GM12891 (cell line): ENCODE measurements at regions not wholly inside any gene's neighbourhood (a gene's known extent, or its start where the extent isn't known, plus 50 kb on each side); places are given as distances from the start of the nearest gene placed in this dataset.

Experiments
- POLR2A ChIP-seq: IDR thresholded peaks from 2 replicates; pipeline ENCODE4 v1.6.1; 2011; ENCODE audit warnings: low read depth, low read length, control low read depth
- POLR2AphosphoS5 ChIP-seq: IDR thresholded peaks from 2 replicates; pipeline ENCODE4 v1.6.1; 2011; ENCODE audit warnings: low read depth, low read length, control low read depth
- POU2F2 ChIP-seq: IDR thresholded peaks from 2 replicates; pipeline ENCODE4 v1.6.1; 2011; ENCODE audit warnings: low read depth, mild to moderate bottlenecking, control low read depth, low read length, moderate library complexity
- SPI1 ChIP-seq: IDR thresholded peaks from 2 replicates; pipeline ENCODE4 v1.6.1; 2011; ENCODE audit warnings: low read depth, low read length, control low read depth
- TAF1 ChIP-seq: IDR thresholded peaks from 2 replicates; pipeline ENCODE4 v1.6.1; 2011; ENCODE audit warnings: low read depth, low read length, control low read depth

DNA sequence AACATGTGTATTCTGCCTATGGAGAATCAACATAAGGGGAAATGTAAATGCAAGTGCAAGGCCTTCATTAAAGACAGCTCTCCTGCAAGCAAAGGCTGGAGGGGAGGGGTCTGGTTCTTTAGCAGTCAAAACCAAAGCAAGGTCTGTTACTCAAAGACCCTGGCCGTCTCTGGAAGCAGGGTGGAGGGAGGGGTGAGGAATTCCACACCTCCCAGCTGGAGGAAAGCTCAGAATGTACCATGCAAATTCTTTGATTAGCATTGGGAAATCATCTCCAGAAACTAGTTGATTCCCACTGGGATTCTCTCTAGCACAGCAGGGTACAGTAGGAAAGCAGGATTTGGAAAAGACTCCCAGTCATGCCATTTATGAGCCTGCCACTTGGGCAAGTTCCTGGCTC lies 77.3 kb upstream of the ASIC2 start:
- TF ChIP-seq POLR2AphosphoS5 (no peak), POLR2A (no peak), SPI1 (no peak), TAF1 (no peak), POU2F2 (no peak)
